ENCODE measurements at regions not wholly inside any gene's neighbourhood (a gene's known extent, or its start where the extent isn't known, plus 50 kb on each side); places are given as distances from the start of the nearest gene placed in this dataset.

GRCh38 chr13:64327505-64328194 is 2902.5 kb downstream of the PCDH9 start:
- TF ChIP-seq CTCF (conservative IDR thresholded peaks at IDR 0.05; ENCODE audit: low read length) (no peak), EZH2phosphoT487 (IDR thresholded peaks at IDR 0.05; ENCODE audit: borderline replicate concordance) (no peak)

All from Loucy (cell line).